ENCODE measurements at regions not wholly inside any gene's neighbourhood (a gene's known extent, or its start where the extent isn't known, plus 50 kb on each side); places are given as distances from the start of the nearest gene placed in this dataset.

DNA sequence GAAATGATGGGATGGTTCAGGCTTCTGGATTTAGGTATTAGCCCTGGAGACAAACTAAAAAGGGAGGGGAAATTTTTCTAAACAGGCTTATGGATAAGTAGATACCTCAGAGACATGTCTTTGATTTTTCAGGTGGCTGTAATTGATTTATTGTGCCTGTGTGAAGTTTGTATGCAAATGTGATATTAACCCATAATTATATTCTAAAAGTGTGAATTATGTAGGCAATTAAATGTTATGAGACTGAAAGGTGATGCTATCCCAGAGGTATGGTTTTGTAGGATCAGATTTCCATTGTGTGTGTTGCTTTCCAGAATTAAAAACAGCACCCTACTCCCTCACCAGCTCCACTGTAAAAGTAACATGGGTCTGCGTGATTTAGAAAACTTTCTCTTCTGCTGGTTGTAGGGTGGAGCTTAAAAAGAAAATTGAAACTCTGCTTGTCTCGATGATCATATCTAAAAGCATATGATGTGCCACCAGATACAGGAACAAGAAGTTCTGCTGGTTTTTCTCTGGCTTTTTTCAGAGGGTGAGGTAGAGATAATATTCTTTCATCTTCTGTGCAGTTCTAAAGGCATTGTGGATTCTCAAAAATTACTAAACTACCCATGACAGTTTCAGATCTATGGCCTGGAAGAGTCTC lies 71.8 kb upstream of the TAF11L2 start:
- TF ChIP-seq, protein P1, sequence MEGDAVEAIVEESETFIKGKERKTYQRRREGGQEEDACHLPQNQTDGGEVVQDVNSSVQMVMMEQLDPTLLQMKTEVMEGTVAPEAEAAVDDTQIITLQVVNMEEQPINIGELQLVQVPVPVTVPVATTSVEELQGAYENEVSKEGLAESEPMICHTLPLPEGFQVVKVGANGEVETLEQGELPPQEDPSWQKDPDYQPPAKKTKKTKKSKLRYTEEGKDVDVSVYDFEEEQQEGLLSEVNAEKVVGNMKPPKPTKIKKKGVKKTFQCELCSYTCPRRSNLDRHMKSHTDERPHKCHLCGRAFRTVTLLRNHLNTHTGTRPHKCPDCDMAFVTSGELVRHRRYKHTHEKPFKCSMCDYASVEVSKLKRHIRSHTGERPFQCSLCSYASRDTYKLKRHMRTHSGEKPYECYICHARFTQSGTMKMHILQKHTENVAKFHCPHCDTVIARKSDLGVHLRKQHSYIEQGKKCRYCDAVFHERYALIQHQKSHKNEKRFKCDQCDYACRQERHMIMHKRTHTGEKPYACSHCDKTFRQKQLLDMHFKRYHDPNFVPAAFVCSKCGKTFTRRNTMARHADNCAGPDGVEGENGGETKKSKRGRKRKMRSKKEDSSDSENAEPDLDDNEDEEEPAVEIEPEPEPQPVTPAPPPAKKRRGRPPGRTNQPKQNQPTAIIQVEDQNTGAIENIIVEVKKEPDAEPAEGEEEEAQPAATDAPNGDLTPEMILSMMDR (conservative IDR thresholded peaks at IDR 0.05), result no peak
- H3K27ac ChIP-seq, result no peak overlapping the region

DNA sequence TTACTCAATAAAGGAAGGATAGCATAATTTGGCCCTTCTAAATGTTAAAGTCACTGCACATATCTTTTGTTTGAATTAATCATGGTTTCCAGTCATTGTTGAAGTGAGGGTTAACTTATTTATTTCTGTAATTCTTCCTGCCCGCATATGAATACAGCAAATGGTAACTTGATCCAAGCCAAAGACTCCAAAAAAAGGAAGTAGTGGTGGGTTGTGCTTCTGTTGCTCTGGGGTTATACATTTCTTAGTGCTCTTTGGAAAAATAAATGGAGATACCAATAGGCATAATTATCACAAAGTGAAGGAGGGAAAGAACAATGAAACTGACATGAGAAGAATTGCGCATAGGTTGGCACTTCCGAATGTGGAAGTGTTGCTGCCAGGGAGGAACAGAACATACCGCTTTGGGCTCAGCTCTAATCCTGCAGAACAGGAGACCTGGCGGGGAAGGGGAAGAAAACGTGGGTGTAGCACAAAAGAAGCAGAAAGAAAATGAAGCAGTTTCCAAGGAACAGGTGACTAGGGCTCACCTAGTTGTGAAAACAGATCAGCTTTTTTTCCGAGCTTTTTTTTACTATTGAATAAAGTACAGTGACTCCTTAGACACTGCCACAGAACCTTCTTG lies 69.7 kb upstream of the TAF11L2 start:
- TF ChIP-seq, protein P1 (conservative IDR thresholded peaks at IDR 0.05), result no peak
- no peak overlapping the region for H3K27ac ChIP-seq

DNA sequence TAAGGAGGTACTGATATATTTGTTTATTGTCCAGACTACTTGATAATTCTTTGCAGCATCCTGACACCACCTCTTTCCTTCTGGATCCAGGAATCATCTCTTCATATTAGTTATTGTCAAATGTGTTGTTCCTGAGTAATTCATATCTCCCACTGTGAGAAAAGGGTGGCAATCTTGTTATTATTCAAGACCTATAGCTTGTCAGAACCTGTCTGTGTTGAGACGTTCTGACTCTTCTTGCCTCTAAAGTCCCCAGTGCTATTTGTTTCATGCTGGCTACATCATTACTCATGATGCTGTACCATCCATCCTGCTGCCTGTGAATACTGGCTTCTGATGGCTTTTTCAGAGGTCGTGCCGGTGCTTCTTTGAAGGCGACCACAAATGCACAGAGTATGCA lies 68.7 kb upstream of the TAF11L2 start:
- TF ChIP-seq, protein P1 (conservative IDR thresholded peaks at IDR 0.05), result no peak

DNA sequence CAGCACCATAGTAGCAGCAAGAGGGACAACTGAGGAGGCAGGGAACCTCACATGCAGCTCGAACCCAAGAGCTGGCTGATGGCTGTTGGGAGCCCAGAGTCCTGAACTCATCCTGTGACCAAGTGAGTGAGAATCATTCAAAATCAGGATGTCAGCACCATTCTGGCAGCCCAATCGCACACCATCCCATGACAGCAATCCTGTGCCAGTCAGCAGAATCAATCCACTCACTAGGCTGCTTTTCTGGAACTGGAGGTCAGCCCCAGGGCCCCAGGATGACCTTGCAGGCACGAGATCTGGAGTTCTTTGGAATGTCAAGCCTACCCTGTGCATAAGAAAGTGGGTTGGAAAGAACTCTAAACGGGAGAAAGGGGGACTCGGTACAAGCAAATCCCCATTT lies 67.8 kb upstream of the TAF11L2 start:
- TF ChIP-seq, protein P1 (conservative IDR thresholded peaks at IDR 0.05), result no peak

More for the DNA sequence above, 68.7 kb upstream of the TAF11L2 start:
- no peak overlapping the region for H3K27ac ChIP-seq

DNA sequence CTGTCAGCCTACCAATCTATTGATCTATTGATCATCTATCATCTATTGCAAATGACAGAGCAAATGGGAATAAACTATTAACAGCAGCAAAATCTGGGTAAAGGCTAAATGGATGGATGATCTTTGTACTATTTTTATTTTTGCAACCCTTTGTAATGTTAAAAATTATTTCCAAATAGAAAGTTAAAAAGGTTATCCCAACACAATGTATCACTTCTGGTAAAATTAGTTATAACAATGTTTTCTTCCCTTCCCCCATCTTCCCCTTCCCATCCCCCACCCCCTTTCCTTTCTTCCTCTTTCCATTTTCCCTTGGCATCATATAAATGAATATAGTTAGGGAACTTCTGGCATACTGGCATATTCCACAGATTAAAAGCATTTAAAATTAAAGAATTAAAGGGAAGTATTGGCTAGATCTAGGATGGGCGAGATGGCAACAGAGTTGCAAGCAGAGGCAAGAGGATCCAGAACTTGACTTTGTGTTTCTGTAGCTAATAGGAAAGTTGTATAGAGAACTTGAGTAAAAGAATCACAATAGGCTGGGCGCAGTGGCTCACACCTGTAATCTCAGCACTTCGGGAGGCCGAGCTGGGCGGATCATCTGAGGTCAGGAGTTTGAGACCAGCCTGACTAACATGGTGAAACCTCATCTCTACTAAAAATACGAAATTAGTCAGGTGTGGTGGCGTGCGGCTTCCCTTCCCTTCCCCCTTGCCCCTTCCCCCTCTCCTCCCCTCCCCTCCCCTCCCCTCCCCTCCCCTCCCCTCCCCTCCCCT lies 66.6 kb upstream of the TAF11L2 start:
- TF ChIP-seq, protein P1 (conservative IDR thresholded peaks at IDR 0.05), result no peak

More for the DNA sequence above, 67.8 kb upstream of the TAF11L2 start:
- H3K27ac ChIP-seq, result no peak overlapping the region

DNA sequence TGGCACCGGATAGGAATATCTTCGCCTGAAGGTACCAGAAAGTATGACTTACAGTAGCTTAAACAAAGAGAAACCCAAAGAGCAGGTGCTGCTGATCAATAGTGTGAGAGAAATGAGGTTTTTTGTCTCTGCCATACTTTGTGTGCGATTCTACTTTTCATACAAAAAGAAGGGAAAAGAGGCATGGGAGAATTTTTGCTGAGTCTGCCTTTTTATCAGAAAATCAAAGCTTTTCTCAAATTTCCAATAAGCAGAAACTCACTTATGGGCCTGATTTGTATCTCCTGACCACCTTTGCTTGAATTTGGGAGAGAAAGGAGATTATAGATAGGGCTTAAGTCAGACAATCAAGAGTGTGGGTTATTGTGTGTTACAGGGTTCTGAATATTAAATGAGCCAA lies 65.5 kb upstream of the TAF11L2 start:
- no peak overlapping the region for H3K27ac ChIP-seq
- TF ChIP-seq, protein P1 (conservative IDR thresholded peaks at IDR 0.05), result no peak

More for the DNA sequence above, 66.6 kb upstream of the TAF11L2 start:
- H3K27ac ChIP-seq, result no peak overlapping the region

DNA sequence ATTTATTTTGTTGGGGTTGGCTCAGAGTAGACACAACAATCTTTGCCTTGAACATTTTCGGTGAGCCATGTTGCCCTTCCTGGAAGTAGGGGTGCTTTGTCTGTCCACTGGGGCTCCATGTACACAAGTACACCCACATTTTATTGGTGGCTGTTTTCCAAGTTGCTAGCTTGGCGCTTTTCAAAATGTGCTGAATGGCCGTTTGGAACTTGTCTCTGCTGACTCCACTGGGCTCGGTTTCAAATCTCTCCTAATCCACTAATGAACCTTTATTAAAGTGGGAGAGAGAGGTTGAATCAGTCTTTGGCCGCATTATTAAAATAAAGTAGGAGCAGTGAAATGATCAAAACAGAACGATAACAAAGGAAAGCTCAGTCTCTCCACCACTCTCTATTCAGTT lies 64.6 kb upstream of the TAF11L2 start:
- H3K27ac ChIP-seq, result no peak overlapping the region

More for the DNA sequence above, 64.6 kb upstream of the TAF11L2 start:
- TF ChIP-seq, protein P1 (conservative IDR thresholded peaks at IDR 0.05), result no peak

Measured in VCaP (cell line).